ENCODE measurements at regions not wholly inside any gene's neighbourhood (a gene's known extent, or its start where the extent isn't known, plus 50 kb on each side); places are given as distances from the start of the nearest gene placed in this dataset.

DNA sequence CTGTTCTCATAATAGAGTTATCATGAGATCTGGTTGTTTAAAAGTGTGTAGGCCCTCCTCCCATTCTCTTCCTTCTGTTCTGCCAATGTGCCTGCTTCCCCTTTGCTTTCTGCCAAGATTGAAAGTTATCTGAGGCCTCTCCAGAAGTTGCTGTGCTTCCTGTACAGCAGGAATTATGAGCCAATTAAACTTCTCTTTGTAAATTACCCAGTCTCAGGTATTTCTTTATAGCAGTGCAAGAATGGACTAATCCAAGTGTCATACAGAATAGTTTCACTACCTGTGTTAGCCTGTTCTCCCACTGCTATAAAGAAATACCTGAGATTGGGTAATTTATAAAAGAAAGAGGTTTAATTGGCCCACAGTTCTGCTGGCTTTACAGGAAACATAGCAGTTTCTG, 100.0 kb downstream of the CD24 start:
- TF ChIP-seq CTCF (IDR thresholded peaks at IDR 0.05) (no peak), POLR2A (IDR thresholded peaks at IDR 0.05) (no peak)

Measured in thyroid gland (tissue), 4 donors.